HG03575 (cell line): ENCODE measurements at regions not wholly inside any gene's neighbourhood (a gene's known extent, or its start where the extent isn't known, plus 50 kb on each side); places are given as distances from the start of the nearest gene placed in this dataset.

Experiments used
- ATAC-seq: cut with Tn5 transposase; IDR thresholded peaks from one replicate; pipeline ENCODE4 v1.9.1; 2021; ENCODE audit not compliant: unreplicated experiment, insufficient number of reproducible peaks, low FRiP score; ENCODE audit errors: extremely low read depth

DNA sequence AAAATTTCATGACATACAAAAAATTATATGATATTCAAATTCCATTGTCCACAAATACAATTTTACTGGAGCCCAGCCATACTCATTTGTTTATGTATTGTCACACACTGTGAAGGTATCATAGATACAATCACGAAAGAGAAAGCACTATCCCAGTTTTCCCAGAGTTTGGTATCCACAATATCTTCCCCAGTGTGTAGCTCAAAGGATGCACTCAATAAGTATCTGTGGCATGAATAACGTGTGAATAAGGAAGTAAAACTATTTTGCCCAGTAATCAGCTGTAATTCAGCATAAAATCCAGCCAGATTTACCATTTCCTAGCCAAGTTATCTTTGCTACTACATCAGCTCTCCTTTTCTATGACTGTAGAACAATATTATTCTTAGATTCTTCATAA lies 131.3 kb upstream of the KCNMB2 start:
- ATAC-seq = no peak

DNA sequence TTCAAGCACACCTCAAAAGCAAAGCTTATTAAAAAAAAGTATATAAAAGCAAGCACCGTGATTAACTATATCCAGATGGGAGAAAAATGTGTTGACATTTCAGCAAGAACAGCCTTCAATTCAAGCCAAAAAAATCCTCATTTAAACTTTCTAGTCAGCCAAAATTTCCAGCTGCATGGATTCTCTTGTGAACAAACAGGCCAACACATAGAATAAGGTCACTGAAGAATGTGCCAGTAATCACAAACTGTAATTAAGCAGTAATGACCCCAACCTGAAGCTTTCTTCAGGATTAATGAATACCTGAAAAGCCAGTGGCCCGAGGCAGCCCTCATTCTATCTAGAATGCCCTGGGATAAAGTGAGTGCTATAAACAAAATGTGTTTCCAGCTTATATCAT lies 130.7 kb upstream of the KCNMB2 start:
- no peak for ATAC-seq

DNA sequence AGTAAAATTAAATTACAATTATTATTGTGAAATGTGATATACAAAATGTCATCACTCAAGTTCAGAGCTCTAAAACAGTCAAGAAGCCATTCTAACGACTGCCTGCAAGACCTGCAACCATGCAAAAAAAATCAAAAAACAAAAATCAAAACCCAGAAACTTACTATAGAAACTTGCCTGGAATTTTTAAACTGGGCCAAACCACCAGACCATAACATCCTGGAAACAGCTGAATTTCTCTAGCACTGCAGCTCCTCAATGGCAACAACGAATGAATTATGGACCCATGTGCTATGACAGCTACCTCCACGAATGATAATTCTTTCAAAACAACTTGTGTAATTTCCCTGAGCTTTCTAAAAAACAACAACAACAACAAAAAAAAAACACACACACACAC lies 130.0 kb upstream of the KCNMB2 start:
- no peak for ATAC-seq

DNA sequence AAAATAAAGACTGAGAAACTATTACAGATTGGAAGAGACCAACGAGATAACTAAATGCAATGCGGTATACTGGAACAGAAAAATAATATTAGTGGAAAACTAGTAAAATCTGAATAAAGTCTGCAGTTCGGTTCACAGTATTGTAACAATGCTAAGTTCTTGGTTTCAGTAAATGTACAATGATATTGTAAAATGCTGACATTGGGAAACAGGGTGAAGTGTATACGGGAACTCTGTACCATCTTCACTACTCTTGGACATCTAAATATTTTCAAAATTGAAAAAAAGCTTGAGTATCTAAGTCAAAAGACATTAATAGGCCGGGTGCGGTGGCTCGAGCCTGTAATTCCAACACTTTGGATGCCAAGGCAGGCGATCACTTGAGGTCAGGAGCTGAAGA lies 120.9 kb upstream of the KCNMB2 start:
- ATAC-seq = no peak

DNA sequence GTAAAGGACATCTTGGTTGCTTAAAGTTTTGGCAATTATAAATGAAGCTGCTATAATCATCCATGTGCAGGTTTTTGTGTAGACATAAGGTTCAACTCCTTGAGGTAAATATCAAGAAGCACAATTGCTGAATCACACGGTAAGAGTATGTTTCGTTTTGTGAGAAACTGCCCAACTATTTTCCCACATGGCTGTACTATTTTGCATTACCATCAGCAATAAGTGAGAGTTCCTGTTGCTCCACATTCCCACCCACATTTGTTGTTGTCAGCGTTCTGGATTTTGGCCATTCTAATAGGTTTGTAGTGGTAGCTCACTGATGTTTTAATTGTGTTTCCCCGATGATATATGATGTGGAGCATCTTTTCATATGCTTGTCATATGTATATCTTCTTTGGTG lies 118.5 kb upstream of the KCNMB2 start:
- no peak for ATAC-seq

DNA sequence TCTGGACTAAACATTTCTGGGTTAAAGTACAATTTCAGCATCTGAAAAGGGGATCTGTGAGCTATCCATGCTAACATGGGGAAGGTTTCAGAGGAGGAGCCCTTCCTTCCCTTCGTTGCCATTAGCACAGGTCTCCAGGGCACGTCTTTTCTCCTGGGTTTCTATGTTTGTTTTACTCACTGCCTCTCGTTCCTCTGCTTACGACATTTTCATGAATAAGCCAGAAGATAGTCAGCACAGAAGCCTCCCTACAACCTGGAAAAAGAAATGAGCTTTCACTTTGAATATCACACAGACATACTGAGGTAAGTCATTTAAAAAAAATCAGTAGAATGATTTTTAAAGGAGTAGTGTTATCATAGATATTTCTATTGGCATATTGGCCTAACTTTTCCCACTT lies 117.2 kb upstream of the KCNMB2 start:
- no peak for ATAC-seq

DNA sequence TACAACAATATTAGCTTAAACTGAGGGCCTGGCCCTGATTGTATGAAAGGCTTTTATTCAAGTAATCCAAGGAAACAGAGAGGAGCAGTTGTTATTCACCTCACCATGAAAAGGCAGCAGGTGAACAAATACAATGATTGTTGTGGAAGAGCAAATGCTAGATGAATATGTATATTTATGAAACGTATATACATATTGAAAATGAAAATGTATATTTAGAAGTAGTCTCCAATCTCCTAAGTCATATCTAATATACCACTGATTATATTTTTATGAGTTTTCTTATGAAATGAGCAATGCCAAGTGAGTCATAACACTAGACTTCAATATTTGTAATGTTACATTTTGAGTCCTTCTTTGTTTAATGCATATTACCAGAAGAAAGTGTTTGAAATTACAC lies 116.2 kb upstream of the KCNMB2 start:
- ATAC-seq = no peak

DNA sequence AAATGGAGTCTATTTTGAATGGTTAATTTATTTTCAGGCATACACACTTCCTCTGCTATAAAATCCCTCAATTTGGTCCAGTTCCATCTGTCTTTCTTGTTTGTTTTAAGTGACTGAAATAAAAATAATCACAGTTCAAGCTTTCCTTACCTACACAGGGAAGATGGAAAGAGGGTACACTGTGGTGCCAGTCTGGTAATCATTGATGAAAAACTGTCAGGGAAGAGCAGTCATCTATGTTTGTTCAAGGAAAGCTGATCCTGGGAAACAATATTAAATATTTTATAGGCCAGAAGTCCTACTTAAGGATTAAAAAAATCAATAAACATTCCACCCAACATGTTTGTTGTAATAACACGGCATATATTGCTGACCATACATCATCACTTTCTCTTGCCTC lies 115.2 kb upstream of the KCNMB2 start:
- ATAC-seq = no peak

DNA sequence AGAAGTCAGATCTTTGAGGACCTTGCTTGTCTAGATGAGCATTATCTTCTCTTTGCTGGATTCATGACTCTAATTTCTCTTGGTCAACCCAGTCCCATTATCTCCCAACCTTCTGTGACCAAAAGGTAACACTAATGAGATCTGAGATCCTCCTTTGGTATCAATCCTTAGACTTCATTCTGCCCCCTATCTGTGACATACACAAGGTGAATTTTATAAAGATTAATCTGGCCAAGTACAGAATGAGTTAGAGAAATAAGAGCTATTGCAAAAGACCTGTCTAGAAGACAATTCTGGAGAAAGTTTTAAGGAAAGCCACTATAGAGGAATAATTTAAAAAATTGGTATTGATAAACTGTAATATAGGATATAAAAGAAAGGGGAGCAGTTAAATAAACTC lies 113.8 kb upstream of the KCNMB2 start:
- no peak for ATAC-seq

DNA sequence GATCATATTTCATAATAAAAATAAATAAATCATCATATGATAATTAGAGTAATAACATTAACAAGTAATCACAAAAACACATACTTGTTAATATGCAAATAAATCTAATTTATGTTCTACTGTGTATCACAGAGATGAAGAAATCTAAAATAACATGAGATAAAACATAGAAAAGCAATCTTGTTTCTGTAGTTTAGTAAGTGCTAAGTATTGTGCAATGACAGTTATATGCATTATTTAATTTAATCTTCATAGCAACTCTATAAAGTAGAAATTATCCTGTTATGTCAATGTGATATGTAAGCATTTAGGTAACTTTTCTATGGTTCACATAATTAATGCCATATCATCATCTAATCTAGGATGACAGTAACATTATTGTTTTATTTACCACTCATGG lies 108.2 kb upstream of the KCNMB2 start:
- ATAC-seq = no peak

DNA sequence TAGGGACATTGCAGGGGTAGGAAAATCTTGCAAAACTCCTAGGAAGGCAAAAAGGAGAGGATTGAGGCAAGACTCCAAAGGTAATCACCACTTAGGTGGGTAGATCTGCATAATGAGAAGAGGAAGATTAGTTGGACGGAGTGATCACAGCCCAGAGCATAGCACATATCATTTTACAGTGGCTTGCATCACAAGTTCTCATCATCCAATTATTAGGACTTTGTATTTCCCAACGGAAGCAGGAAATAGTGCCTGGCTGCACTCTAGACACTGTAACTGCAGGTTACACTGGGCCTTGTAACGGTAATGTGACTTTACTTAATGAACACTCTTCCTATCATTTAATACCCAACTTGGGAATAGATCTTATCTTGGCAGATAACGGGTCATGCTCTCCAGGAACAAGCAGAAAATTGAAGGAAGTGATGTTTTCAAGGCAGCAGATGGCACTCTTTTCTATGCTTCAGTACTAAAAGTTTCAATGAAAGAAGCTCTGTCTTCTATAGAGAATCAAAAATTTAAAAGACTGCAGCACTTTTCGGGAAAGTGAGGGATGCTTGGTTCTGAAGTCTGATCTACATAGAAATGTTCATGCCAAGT lies 101.9 kb upstream of the KCNMB2 start:
- ATAC-seq = no peak

DNA sequence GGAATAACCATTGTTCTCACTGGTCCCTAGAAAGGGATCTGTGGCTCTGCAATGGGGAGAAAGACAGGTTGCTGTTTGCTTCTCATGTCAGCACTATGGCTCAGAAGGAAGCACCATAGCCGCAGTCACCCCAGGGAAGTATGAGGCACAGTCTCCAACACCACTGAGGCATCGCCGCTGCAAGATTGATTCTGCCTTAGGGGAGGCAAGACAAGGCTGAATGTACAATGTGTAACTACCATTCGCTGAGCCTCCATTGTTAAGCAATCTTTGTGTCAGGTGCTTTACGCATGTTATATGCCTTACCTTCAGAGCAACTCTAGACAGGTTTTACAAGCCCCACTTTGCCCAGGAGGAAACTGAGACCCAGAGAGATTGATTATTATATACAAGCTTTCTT lies 100.7 kb upstream of the KCNMB2 start:
- no peak for ATAC-seq

DNA sequence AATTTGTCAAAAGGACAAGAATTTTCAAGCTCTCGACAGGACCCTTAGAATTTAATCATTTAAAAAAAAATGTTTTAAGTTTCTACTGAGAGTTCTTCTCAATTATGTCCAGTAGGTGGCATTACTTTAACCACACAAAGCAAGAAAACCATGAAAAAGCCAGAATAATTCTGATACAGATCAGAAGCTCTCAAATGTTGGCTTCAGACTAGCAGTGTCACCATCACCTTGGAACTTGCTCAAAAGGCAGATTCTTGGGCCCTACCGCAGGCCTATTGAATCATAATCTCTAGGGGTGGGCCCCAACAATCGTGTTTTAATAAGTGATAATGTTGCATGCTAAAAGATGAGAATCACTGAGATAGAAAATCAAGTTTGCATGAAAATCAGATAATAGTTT lies 99.5 kb upstream of the KCNMB2 start:
- ATAC-seq = no peak

DNA sequence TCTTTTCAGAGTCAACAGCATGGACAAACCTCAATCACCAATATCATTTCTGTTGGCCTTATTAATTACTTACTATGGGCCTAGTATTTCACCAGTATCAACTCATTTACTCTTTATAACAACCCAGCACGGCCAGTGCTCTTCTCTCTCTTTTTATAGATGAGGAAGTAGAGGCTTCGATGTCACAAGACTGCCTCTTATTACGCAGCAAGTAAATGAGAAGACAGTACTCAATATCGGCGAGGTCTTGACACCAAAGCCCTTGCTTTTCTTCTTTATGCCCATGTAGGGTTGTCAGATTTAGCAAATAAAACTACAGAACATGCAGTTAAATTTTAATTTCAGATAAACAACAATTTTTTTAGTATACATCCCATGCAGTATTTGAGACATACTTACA lies 99.0 kb upstream of the KCNMB2 start:
- ATAC-seq = no peak

DNA sequence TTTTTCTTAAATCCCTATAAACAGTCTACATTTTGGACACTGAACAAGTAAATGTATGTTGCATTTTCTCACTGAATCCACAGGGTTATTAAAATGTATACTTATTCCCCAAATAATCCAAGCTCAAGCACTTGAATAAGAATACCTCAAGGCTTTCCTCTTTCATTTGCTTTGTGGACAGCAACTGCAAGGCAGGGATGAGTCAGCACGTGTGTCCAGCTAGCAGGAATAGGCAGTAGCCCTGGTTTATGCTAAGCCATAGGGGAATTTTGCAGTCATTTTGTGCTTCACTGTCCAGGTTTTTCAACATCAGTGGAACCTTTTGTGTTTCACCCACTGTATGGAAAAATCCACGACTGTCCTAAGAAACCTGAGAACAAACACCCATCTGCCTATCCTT lies 96.7 kb upstream of the KCNMB2 start:
- no peak for ATAC-seq

DNA sequence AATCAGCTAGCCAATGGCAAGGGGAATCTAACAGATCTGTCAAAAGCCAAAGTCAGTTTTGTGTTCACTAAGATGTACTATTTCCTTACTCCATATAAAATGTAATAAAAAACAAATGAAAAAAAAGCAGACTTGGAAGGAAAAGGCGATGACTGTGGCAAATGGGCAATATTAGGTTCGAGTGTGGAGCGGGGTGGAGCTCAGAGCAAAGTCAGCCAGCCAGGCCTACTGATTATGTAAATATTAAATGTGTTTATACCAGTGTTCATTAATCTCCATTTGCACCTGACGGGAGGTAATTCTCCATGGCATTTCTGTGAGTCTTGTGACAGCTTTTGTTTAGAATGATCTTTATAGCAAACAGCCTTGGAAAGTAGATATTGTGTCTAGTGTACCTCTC lies 96.2 kb upstream of the KCNMB2 start:
- ATAC-seq = no peak

DNA sequence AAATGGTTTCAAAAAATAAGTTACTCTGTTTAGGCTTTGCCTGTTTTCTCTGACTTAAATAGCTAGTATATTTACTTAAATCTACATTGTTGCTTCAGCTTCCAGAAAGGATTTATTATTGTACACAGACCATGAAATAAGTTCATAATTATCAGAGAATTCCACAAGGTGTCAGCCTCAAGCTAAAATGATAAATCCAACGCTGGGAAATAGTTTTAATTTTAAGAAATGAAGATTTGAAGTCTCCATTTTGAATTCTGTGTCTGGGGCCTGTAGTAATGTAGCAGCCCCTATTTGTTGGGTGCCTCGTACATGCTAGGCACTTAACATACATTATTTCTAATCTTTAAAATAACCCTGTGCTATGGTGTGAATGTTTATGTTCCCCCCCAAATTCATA lies 92.6 kb upstream of the KCNMB2 start:
- no peak for ATAC-seq

DNA sequence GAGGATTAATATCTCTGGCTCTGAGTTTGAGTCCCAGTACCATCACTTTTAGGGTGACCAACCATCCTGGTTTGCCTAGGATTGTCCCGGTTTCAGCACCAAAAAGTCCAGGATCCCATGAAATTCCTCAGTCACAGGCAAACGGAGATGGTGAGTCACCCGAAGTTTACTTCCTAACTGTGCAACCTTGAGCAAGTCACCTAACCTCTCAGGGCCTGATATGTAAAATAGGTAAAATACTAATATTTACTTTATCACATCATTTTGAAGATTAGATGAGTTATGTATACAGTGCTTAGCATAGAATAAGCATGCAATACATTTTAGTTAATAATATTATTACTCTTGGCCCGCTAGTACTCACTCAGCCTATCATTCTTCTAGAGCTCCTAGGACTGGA lies 91.1 kb upstream of the KCNMB2 start:
- ATAC-seq = no peak

DNA sequence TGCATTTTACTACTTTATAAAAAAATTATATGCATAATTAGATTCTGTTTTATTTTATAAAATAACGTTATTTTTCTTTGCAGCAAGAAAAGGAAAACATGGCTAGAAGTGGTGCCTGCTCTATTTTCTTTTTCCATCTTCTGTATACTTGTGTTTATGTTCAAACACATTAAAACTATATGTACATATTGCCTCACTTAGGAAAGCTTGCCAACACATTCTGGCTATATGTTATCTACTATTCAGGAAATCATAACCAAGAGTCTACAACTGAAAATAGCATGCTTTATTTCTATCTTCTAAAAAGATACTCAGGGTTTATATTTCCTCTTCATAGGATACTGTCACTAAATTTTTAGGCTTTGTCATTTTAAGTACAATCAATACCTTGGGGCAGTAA lies 90.2 kb upstream of the KCNMB2 start:
- no peak for ATAC-seq

DNA sequence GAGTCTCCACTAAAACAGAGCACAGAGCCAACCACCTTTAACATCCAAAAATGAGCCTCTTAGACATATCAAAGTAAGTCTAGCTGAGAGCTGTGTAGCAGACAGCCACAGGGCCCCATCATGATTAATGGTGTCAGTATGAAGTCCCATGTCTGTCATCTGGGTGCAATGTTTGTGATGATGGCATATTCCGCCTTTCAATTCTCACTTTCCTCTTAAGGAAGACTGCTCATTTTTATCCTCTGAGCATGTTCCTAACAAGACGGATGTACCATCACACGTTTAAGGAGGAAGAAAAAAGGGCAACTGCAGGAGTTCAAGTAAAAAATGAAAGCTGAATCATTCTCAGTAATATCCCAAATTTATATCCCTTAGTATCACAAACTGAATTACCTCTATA lies 85.8 kb upstream of the KCNMB2 start:
- ATAC-seq = no peak

DNA sequence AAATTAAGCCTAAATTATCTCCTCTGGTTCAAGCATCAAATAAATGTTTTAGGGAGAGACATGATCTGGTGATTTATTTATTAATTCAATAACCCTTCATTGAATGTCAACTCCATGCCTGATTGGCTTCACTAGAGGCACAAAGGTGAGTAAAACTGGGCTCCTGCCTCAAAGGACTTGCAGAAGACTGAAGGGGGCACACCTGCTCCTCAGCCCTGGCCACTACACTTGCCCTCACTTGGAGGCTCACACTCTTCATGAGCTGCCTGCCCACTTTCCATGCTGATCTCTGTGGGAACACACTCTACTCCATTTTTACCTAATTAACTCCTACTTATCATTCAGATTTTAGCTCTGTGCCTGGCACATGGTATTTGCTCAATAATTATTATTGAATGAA lies 84.4 kb upstream of the KCNMB2 start:
- ATAC-seq = no peak

DNA sequence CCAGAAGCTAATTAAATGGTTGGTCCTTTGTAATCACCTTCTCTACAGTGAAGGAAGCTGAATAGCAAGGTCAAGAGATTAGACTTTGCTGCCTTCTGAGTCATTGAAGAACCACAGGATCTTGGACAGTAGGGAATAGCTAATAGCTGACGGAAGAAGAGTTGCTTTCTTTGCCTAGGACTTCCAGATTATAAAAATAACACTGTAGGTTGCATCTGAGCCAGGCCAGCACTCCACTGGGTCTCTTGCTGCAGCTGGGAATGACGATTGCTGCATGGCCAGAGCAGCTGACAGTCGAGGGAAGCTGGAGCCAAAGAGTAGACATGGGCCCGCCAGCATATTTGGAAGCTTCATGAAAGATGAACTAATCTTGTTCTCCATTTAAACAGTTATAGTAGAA lies 81.5 kb upstream of the KCNMB2 start:
- ATAC-seq = no peak
